ENCODE measurements at regions not wholly inside any gene's neighbourhood (a gene's known extent, or its start where the extent isn't known, plus 50 kb on each side); places are given as distances from the start of the nearest gene placed in this dataset.
"Not testable (repeated sequence)": the region's sequence is repeated elsewhere in the genome, so short reads cannot be mapped to it uniquely, and the experiment has no call there.

DNA sequence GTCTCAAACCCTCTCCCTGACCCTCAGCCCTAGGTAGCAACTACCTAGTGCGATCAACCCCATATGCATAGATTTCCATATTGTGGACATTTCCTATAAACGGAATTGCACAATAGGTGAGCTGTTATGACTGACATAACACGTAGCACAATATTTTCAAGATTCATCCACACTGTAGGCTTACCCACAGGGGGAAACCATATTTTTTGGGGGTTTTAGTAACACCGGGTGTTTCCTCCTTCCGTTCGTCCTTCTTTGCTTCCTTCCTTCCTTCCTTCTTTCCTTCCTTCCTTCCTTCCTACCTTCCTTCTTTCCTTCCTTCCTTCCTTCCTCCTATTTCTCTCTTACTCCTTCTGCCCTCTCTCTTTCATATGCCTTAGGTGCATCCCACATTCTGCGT is 524.2 kb downstream of the CWH43 start:
- DNase-seq: not testable (repeated sequence)

DNA sequence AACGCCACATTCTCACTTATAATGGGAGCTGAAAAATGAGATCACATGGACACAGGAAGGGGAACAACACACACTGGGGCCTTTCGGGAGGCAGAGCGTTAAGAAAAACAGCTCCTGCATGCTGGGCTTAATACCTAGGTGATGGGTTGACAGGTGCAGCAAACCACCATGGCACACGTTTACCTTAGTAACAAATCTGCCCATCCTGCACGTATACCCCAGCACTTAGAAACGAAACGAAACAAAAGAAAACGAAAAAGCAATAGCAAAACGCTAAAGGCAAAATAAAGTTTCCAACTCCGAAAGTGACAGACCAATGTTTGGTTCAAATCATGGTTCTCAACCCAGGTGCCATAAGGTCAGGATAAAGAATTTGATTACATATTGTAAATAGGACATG is 525.3 kb downstream of the CWH43 start:
- not testable (repeated sequence) for DNase-seq

DNA sequence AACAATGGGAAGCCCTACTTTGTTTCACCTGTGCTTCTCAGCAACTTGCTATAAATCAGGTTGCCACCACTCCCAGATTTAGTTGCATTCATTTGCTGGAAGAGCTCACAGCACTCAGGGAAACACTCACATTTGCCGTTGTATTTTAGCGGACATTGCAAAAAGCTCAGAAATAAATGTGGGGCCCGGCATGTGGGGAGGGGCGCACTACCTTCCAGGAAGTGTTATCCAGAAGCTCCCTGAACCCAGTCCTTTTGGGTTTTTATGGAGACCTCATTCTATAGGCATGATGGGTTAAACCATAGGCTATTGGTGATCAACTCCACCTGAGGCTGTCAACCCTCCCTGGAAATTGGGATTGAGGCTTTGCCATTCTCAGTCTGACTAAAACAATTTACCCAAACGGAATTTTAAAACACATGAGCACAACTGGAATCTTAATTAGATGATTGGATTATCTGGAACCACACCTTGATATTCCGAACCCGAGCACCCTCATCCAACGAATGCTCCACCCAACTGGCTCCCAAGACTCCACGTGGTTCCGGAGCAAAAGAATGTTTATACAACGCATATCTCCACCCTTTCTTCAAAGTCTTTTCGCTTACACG is 525.9 kb downstream of the CWH43 start:
- not testable (repeated sequence) for DNase-seq

GRCh38 chr4:49512641-49513545 is 526.8 kb downstream of the CWH43 start:
- not testable (repeated sequence) for DNase-seq

GRCh38 chr4:49513546-49514115 is 527.6 kb downstream of the CWH43 start:
- not testable (repeated sequence) for DNase-seq

- DNase-seq: peak in 1 of 2 donors; percentile 7
Measured at GRCh38 chr4:49514171-49514699, 528.2 kb downstream of the CWH43 start.

DNA sequence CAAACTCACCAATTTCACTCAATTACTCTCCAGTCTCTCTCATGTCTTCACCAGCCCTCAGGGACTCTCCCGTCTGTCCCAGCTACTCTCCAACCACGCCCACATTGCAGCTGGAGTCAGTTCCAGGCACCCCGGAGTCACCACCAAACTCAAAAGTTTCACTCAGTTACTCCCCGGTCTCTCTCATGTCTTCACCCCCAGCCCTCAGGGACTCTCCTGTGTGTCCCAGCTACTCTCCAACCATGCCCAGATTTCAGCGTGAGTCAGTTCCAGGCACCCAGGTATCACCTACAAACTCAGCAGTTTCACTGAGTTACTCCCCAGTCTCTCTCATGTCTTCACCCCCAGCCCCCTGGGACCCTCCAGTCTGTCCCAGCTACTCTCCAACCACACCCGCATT is 528.8 kb downstream of the CWH43 start:
- peak in 1 of 2 donors; percentile 5 for DNase-seq

- DNase-seq: not testable (repeated sequence)
Measured at GRCh38 chr4:49515241-49515640, 529.2 kb downstream of the CWH43 start.

- DNase-seq: not testable (repeated sequence)
Measured at GRCh38 chr4:49516096-49516495, 530.0 kb downstream of the CWH43 start.

DNA sequence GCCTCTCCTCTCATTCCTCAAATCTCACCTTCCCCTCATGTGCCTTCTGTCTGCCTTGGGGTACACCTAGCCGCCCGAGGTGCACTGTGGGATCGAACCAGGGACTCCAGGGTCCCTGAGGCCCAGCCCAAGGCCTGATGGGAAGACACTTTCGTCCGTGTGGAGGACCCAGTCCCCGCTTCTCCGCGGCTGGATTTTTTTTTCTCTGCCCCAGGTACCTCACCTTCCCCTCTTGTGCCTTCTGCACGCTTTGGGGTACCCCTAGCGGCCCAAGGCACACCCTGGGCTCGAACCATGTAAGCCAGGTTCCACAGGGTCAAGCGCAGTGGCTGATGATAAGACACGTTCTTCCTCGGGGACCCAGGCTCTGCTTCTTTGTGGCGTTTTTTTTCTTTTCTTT is 530.7 kb downstream of the CWH43 start:
- no peak for DNase-seq

GRCh38 chr4:49517485-49518205 is 531.6 kb downstream of the CWH43 start:
- DNase-seq: not testable (repeated sequence)

DNA sequence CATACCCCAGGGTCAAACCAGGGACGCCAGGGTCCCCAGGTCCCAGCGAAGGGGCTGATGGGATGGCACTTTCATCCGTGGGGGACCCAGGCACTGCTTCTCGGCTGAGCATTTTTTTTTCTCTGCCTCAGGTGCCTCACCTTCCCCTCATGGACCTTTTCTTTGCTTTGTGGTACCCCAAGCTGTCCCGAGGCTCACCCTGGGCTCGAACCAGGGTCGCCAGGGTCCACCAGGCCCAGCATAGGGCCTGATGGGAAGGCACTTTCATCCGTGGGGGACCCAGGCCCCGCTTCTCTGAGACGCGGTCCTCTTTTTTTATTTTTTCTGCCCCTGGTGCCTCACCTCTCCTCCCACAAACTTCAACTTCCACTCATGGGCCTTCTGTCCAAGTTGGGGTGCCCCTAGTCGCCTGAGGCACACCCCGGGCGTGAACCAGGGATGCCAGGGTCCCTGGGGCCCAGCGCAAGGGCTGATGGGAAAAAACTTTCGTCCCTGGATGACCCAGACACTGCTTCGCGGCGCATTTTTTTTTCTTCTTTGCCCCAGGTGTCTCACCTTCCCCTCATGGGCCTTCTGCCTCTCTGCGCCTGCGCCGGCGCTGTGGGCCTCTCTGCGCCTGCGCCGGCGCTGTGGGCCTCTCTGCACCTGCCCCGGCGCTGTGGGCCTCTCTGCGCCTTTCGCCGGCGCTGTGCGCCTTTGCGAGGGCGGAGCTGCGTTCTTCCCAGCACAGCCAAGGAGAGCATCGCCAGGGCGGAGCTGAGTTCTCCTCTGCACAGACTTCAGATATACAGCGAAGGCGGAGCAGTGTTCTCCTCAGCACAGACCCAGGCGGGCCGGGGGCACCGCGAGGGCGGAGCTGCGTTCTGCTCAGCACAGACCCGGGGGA is 533.3 kb downstream of the CWH43 start:
- not testable (repeated sequence) for DNase-seq

GRCh38 chr4:49523816-49524765 is 538.0 kb downstream of the CWH43 start:
- not testable (repeated sequence) for DNase-seq

- DNase-seq: not testable (repeated sequence)
Measured at GRCh38 chr4:49558916-49559676, 573.0 kb downstream of the CWH43 start.

GRCh38 chr4:49560131-49560816 is 574.2 kb downstream of the CWH43 start:
- not testable (repeated sequence) for DNase-seq

DNA sequence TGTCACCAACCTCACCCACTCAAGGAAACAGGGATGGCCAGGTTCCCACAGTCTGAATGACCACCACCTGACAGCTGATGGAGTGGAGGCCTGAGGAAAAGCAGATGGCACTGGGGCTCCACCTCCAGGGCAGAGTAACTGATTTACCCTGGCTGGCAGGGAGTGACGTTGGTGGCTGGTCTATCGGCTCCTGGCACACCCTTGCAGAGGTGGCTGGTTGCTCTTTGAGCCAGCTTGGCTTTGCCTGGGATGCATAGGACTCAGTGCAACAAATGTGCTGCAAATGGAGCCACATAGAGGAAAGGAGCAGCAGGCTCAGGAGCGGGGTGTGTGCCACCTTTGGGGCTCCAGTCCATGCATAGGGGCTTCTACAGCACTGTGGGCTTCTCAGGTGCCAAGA is 574.8 kb downstream of the CWH43 start:
- not testable (repeated sequence) for DNase-seq

DNA sequence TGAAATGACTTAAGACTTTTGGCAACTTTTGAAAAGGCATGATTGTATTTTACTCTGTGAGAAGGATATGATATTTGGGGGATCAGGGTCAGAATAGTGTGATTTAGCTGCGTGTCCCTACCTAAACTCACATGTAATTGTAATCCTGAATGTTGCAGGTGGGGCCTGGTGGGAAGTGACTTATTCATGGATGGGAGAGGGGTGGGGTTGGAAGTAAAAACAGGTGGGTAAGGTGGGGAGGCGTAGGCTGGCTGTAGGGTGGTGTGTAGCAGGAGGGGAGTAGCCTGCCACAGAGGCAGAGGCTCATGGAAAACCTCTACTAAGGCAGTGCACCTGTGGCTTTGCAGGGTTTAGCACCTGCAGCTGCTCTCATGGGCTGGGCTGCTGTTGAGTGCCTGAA is 584.2 kb downstream of the CWH43 start:
- not testable (repeated sequence) for DNase-seq

DNA sequence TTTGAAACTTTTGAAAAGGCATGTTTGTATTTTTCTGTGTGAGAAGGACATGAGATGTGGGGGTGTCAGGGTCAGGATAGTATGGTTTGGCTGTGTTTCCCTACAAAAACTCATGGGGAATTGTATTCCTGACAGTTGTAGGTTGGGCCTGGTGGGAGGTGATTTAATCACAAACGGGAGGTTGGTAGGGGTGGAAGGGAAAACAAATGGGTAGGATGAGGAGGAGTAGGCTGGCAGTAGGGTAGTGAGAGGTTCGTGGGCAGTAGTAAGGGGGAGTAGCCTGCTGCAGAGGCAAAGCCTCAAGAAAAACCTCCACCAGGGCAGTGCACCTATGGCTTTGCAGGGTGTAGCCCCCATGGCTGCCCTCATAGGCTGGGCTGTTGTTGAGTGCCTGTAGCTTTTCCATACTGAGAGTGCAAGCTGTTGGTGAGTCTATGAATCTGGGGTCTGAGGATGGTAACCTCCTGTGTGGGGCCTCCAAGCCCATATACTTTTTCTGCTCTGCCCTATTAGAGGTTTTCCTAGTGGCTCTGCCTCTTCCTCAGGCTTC is 587.7 kb downstream of the CWH43 start:
- not testable (repeated sequence) for DNase-seq

DNA sequence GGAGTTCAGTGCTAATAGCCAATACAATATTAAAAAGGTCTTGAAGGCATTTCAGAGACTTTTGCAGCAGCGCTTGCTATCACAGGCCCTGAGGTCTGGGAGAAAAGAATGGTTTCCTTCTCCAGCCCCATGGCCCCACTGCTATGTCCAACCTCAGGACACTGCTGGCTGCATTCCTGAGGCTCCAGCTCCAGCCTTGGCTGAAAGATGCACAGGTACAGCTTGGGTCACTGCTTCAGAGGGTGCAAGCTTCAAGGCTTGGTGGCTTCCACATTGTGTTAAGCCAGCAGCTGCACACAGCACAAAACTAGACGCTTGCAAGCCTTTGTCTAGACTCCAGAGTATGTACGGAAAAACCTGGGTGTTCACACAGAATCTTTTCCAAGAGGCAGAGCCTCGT is 589.2 kb downstream of the CWH43 start:
- not testable (repeated sequence) for DNase-seq

All from activated CD4-positive, alpha-beta T cell treated with anti-CD3 and anti-CD28 coated beads for 4 hours (primary cell).